ENCODE measurements at regions not wholly inside any gene's neighbourhood (a gene's known extent, or its start where the extent isn't known, plus 50 kb on each side); places are given as distances from the start of the nearest gene placed in this dataset.

GRCh38 chr1:87906078-87906477 lies 577.4 kb downstream of the LMO4 start:
- H3K4me1 Mint-ChIP-seq, result peaks cover 8 to 13% of the 10 kb centered on the region in 2 donors
- no peaks in the 10 kb centered on the region for H3K27me3 Mint-ChIP-seq
- H3K9me3 Mint-ChIP-seq, result no peaks in the 10 kb centered on the region

GRCh38 chr1:87913361-87913760 lies 584.7 kb downstream of the LMO4 start:
- H3K27me3 Mint-ChIP-seq, result no peaks in the 10 kb centered on the region
- H3K4me3 Mint-ChIP-seq, result no peak overlapping the region
- no peaks in the 10 kb centered on the region for H3K36me3 Mint-ChIP-seq
- DNase-seq (no peak), ATAC-seq (replicated peaks) (no peak)
- H3K4me1 Mint-ChIP-seq, result no peaks in the 10 kb centered on the region
- no peak overlapping the region for H3K27ac Mint-ChIP-seq
- H3K9me3 Mint-ChIP-seq, result peaks cover 11 to 12% of the 10 kb centered on the region in 2 donors

More at GRCh38 chr1:87906078-87906477, 577.4 kb downstream of the LMO4 start:
- ATAC-seq (replicated peaks) (no peak), DNase-seq (no peak)
- Mint-ChIP-seq H3K27ac (no peak overlapping the region), H3K36me3 (no peaks in the 10 kb centered on the region), H3K4me3 (no peak overlapping the region)

- DNase-seq (no peak), ATAC-seq (replicated peaks) (no peak)
- Mint-ChIP-seq H3K9me3 (peaks cover 11 to 12% of the 10 kb centered on the region in 2 donors), H3K27me3 (no peaks in the 10 kb centered on the region), H3K36me3 (no peaks in the 10 kb centered on the region), H3K4me3 (no peak overlapping the region), H3K27ac (no peak overlapping the region), H3K4me1 (no peaks in the 10 kb centered on the region)
Observed at GRCh38 chr1:87914396-87914795, 585.7 kb downstream of the LMO4 start.

GRCh38 chr1:87915771-87916170 lies 587.1 kb downstream of the LMO4 start:
- DNase-seq, result no peak
- no peak for ATAC-seq (replicated peaks)
- no peak overlapping the region for H3K4me3 Mint-ChIP-seq
- H3K27ac Mint-ChIP-seq, result no peak overlapping the region
- no peaks in the 10 kb centered on the region for H3K36me3 Mint-ChIP-seq
- H3K4me1 Mint-ChIP-seq, result no peaks in the 10 kb centered on the region
- peaks cover 11 to 12% of the 10 kb centered on the region in 2 donors for H3K9me3 Mint-ChIP-seq
- no peaks in the 10 kb centered on the region for H3K27me3 Mint-ChIP-seq

GRCh38 chr1:87916965-87917364 lies 588.3 kb downstream of the LMO4 start:
- H3K36me3 Mint-ChIP-seq, result no peaks in the 10 kb centered on the region
- DNase-seq, result no peak
- H3K4me3 Mint-ChIP-seq, result no peak overlapping the region
- no peaks in the 10 kb centered on the region for H3K27me3 Mint-ChIP-seq
- H3K27ac Mint-ChIP-seq, result no peak overlapping the region
- ATAC-seq (replicated peaks), result no peak
- H3K9me3 Mint-ChIP-seq, result peaks cover 7 to 8% of the 10 kb centered on the region in 2 donors
- H3K4me1 Mint-ChIP-seq, result no peaks in the 10 kb centered on the region

- DNase-seq, result no peak
- Mint-ChIP-seq H3K36me3 (no peaks in the 10 kb centered on the region), H3K27ac (no peak overlapping the region), H3K27me3 (peaks cover 0 to 3% of the 10 kb centered on the region in 2 donors), H3K4me3 (no peak overlapping the region), H3K4me1 (no peaks in the 10 kb centered on the region), H3K9me3 (peaks cover 4 to 6% of the 10 kb centered on the region in 2 donors)
- ATAC-seq (replicated peaks), result no peak
Observed at GRCh38 chr1:87918398-87918797, 589.7 kb downstream of the LMO4 start.

GRCh38 chr1:87922885-87923284 lies 594.2 kb downstream of the LMO4 start:
- no peak for DNase-seq
- no peaks in the 10 kb centered on the region for H3K9me3 Mint-ChIP-seq
- no peaks in the 10 kb centered on the region for H3K4me1 Mint-ChIP-seq
- peaks cover 0 to 5% of the 10 kb centered on the region in 2 donors for H3K27me3 Mint-ChIP-seq
- no peak overlapping the region for H3K27ac Mint-ChIP-seq
- no peak overlapping the region for H3K4me3 Mint-ChIP-seq
- ATAC-seq (replicated peaks), result no peak
- no peaks in the 10 kb centered on the region for H3K36me3 Mint-ChIP-seq

GRCh38 chr1:87926131-87926830 lies 597.6 kb downstream of the LMO4 start:
- no peaks in the 10 kb centered on the region for H3K4me1 Mint-ChIP-seq
- ATAC-seq (replicated peaks), result no peak
- no peak overlapping the region for H3K27ac Mint-ChIP-seq
- H3K27me3 Mint-ChIP-seq, result peaks cover 0 to 5% of the 10 kb centered on the region in 2 donors
- no peak overlapping the region for H3K4me3 Mint-ChIP-seq
- peaks cover 3 to 5% of the 10 kb centered on the region in 2 donors for H3K36me3 Mint-ChIP-seq
- DNase-seq, result no peak
- H3K9me3 Mint-ChIP-seq, result peaks cover 5 to 6% of the 10 kb centered on the region in 2 donors

GRCh38 chr1:87926921-87927320 lies 598.2 kb downstream of the LMO4 start:
- Mint-ChIP-seq H3K4me3 (no peak overlapping the region), H3K27ac (no peak overlapping the region), H3K27me3 (peaks cover 0 to 5% of the 10 kb centered on the region in 2 donors), H3K9me3 (peaks cover 5 to 6% of the 10 kb centered on the region in 2 donors), H3K36me3 (peaks cover 3 to 5% of the 10 kb centered on the region in 2 donors), H3K4me1 (no peaks in the 10 kb centered on the region)
- no peak for ATAC-seq (replicated peaks)
- DNase-seq, result no peak

GRCh38 chr1:87927391-87928280 lies 599.0 kb downstream of the LMO4 start:
- ATAC-seq (replicated peaks) (no peak), DNase-seq (no peak)
- no peak overlapping the region for H3K27ac Mint-ChIP-seq
- H3K9me3 Mint-ChIP-seq, result peaks cover 5 to 6% of the 10 kb centered on the region in 2 donors
- H3K4me1 Mint-ChIP-seq, result no peaks in the 10 kb centered on the region
- peaks cover 3 to 5% of the 10 kb centered on the region in 2 donors for H3K36me3 Mint-ChIP-seq
- peaks cover 0 to 5% of the 10 kb centered on the region in 2 donors for H3K27me3 Mint-ChIP-seq
- no peak overlapping the region for H3K4me3 Mint-ChIP-seq

GRCh38 chr1:87928623-87929022 lies 599.9 kb downstream of the LMO4 start:
- no peaks in the 10 kb centered on the region for H3K27me3 Mint-ChIP-seq
- ATAC-seq (replicated peaks) (no peak), DNase-seq (no peak)
- H3K4me3 Mint-ChIP-seq, result no peak overlapping the region
- no peak overlapping the region for H3K27ac Mint-ChIP-seq
- H3K9me3 Mint-ChIP-seq, result peaks cover 5 to 6% of the 10 kb centered on the region in 2 donors
- no peaks in the 10 kb centered on the region for H3K4me1 Mint-ChIP-seq
- peaks cover 3 to 5% of the 10 kb centered on the region in 2 donors for H3K36me3 Mint-ChIP-seq

GRCh38 chr1:87929906-87930305 lies 601.2 kb downstream of the LMO4 start:
- Mint-ChIP-seq H3K27me3 (no peaks in the 10 kb centered on the region), H3K4me1 (no peaks in the 10 kb centered on the region), H3K27ac (no peak overlapping the region), H3K4me3 (no peak overlapping the region), H3K36me3 (peaks cover 3 to 5% of the 10 kb centered on the region in 2 donors), H3K9me3 (peaks cover 5 to 6% of the 10 kb centered on the region in 2 donors)
- DNase-seq (no peak), ATAC-seq (replicated peaks) (no peak)

GRCh38 chr1:87930796-87931195 lies 602.1 kb downstream of the LMO4 start:
- ATAC-seq (replicated peaks), result no peak
- peaks cover 5 to 6% of the 10 kb centered on the region in 2 donors for H3K9me3 Mint-ChIP-seq
- no peak overlapping the region for H3K4me3 Mint-ChIP-seq
- no peak overlapping the region for H3K27ac Mint-ChIP-seq
- peaks cover 3 to 5% of the 10 kb centered on the region in 2 donors for H3K36me3 Mint-ChIP-seq
- no peaks in the 10 kb centered on the region for H3K4me1 Mint-ChIP-seq
- DNase-seq, result no peak
- no peaks in the 10 kb centered on the region for H3K27me3 Mint-ChIP-seq

GRCh38 chr1:87933171-87933570 lies 604.5 kb downstream of the LMO4 start:
- Mint-ChIP-seq H3K4me3 (no peak overlapping the region), H3K27me3 (no peaks in the 10 kb centered on the region), H3K9me3 (peaks cover 5 to 7% of the 10 kb centered on the region in 2 donors), H3K4me1 (no peaks in the 10 kb centered on the region), H3K27ac (no peak overlapping the region), H3K36me3 (peaks cover 3 to 5% of the 10 kb centered on the region in 2 donors)
- DNase-seq (no peak), ATAC-seq (replicated peaks) (no peak)

GRCh38 chr1:87935130-87935529 lies 606.5 kb downstream of the LMO4 start:
- no peak overlapping the region for H3K4me3 Mint-ChIP-seq
- peaks cover 3 to 5% of the 10 kb centered on the region in 2 donors for H3K36me3 Mint-ChIP-seq
- H3K27me3 Mint-ChIP-seq, result no peaks in the 10 kb centered on the region
- no peak for ATAC-seq (replicated peaks)
- H3K9me3 Mint-ChIP-seq, result peaks cover 5 to 7% of the 10 kb centered on the region in 2 donors
- no peaks in the 10 kb centered on the region for H3K4me1 Mint-ChIP-seq
- DNase-seq, result no peak
- H3K27ac Mint-ChIP-seq, result no peak overlapping the region

Measured in stimulated activated naive B cell treated with anti-CD40 and anti-IgM and Interleukin-4, amounts not matched to agents 10 μg/mL and 1 μg/mL and 100 μg/mL, for 72 hours (primary cell).